HEK293 (cell line): ENCODE measurements at regions not wholly inside any gene's neighbourhood (a gene's known extent, or its start where the extent isn't known, plus 50 kb on each side); places are given as distances from the start of the nearest gene placed in this dataset.

Experiments used
- CTCF ChIA-PET: fragments of 350-600 bp; formaldehyde crosslinking; extraction: SDS; loops from one replicate; lab custom pipeline; 2021; ENCODE audit warnings: antibody characterized with exemption; lab: Yijun Ruan, JAX
- POLR2A ChIA-PET: fragments of 300-600 bp; formaldehyde crosslinking; extraction: SDS; loops from one replicate; lab custom pipeline; 2020; ENCODE audit warnings: antibody characterized with exemption, inconsistent platforms; lab: Yijun Ruan, JAX
- H3K27ac ChIP-seq: fragments of 200-500 bp; sonication (Bioruptor generic); 2 replicates; pipeline ENCODE4 v1.5.1; 2014; ENCODE audit warnings: low read depth, low read length, control low read depth, inconsistent platforms; ENCODE audit errors: extremely low read depth
- H3K36me3 ChIP-seq, 2 experiments: fragments of 200-500 bp in 1 of 2; sonication (Bioruptor generic) in 1 of 2; 1 replicate in 1 of 2; 2 replicates in 1 of 2; pipeline ENCODE4 v1.5.1; 2014 to 2017; ENCODE audit warnings: inconsistent platforms in 2 of 2, low read length in 2 of 2; ENCODE audit not compliant: control insufficient read depth in 2 of 2, insufficient read depth in 1 of 2
- H3K4me1 ChIP-seq: fragments of 200-500 bp; sonication (Bioruptor generic); 2 replicates; pipeline ENCODE4 v1.5.1; 2014; ENCODE audit warnings: mild to moderate bottlenecking, low read length, inconsistent platforms; ENCODE audit not compliant: control insufficient read depth, insufficient read depth
- H3K4me3 ChIP-seq: 2 replicates; pipeline ENCODE4 v1.5.1; 2011; ENCODE audit warnings: low read depth, mild to moderate bottlenecking, control low read depth, low read length, moderate library complexity
- H3K9me3 ChIP-seq: fragments of 200-500 bp; sonication (Bioruptor generic); 2 replicates; pipeline ENCODE4 v1.5.1; 2014; ENCODE audit warnings: low read depth, low read length, inconsistent platforms; ENCODE audit not compliant: control insufficient read depth, insufficient read depth
- FEZF1 ChIP-seq: fragments of 450-650 bp; formaldehyde crosslinking; IDR thresholded peaks from 2 replicates; pipeline ENCODE4 v1.5.1; 2016; ENCODE audit warnings: missing biosample characterization, missing genetic modification characterization
- TCF7L2 ChIP-seq: IDR thresholded peaks from 2 replicates; pipeline ENCODE4 v1.6.1; 2011; ENCODE audit warnings: low read depth, mild to moderate bottlenecking, inconsistent platforms, low read length, moderate library complexity, borderline replicate concordance
- ZFP37 ChIP-seq: fragments of 450-650 bp; formaldehyde crosslinking; IDR thresholded peaks from 2 replicates; pipeline ENCODE4 v1.5.1; 2016; ENCODE audit warnings: missing biosample characterization, missing genetic modification characterization
- ZFP41 ChIP-seq: fragments of 450-650 bp; formaldehyde crosslinking; IDR thresholded peaks from 2 replicates; pipeline ENCODE4 v1.5.1; 2016; ENCODE audit warnings: missing biosample characterization, missing genetic modification characterization, borderline replicate concordance
- ZNF132 ChIP-seq: fragments of 450-650 bp; formaldehyde crosslinking; IDR thresholded peaks from 2 replicates; pipeline ENCODE4 v1.5.1; 2017; ENCODE audit warnings: missing biosample characterization, missing genetic modification characterization, borderline replicate concordance
- ZNF416 ChIP-seq: fragments of 450-650 bp; formaldehyde crosslinking; IDR thresholded peaks from 2 replicates; pipeline ENCODE4 v1.5.1; 2016; ENCODE audit warnings: missing biosample characterization, missing genetic modification characterization
- ZNF423 ChIP-seq: fragments of 450-650 bp; formaldehyde crosslinking; IDR thresholded peaks from 2 replicates; pipeline ENCODE4 v1.5.1; 2016; ENCODE audit warnings: missing biosample characterization, missing genetic modification characterization
- ZNF548 ChIP-seq: fragments of 450-650 bp; formaldehyde crosslinking; IDR thresholded peaks from 2 replicates; pipeline ENCODE4 v1.5.1; 2016; ENCODE audit warnings: missing biosample characterization, missing genetic modification characterization
- ZNF561 ChIP-seq: fragments of 450-650 bp; IDR thresholded peaks from 2 replicates; pipeline ENCODE4 v1.5.1; 2018; ENCODE audit warnings: missing biosample characterization, missing genetic modification characterization, borderline replicate concordance
- ZNF626 ChIP-seq: fragments of 450-650 bp; sonication (Bioruptor Pico); formaldehyde crosslinking; IDR thresholded peaks from 2 replicates; pipeline ENCODE4 v1.5.1; 2018; ENCODE audit warnings: missing biosample characterization, missing genetic modification characterization, inconsistent platforms
- ZNF670 ChIP-seq: fragments of 450-650 bp; formaldehyde crosslinking; IDR thresholded peaks from 2 replicates; pipeline ENCODE4 v1.5.1; 2016; ENCODE audit warnings: missing biosample characterization, missing genetic modification characterization, low read depth
- ZNF768 ChIP-seq: fragments of 450-650 bp; formaldehyde crosslinking; IDR thresholded peaks from 2 replicates; pipeline ENCODE4 v1.5.1; 2018; ENCODE audit warnings: missing biosample characterization, mild to moderate bottlenecking, missing genetic modification characterization
- TF ChIP-seq, protein P1 (sequence below): fragments of 450-650 bp; formaldehyde crosslinking; IDR thresholded peaks from 2 replicates; pipeline ENCODE4 v1.5.1; 2016; ENCODE audit warnings: missing biosample characterization, missing genetic modification characterization
- TF ChIP-seq, protein P2 (sequence below): fragments of 450-650 bp; formaldehyde crosslinking; IDR thresholded peaks from 2 replicates; pipeline ENCODE4 v1.5.1; 2016; ENCODE audit warnings: missing biosample characterization, missing genetic modification characterization
- TF ChIP-seq, protein P3 (sequence below): fragments of 450-650 bp; formaldehyde crosslinking; IDR thresholded peaks from 2 replicates; pipeline ENCODE4 v1.5.1; 2016; ENCODE audit warnings: missing biosample characterization, missing genetic modification characterization
- TF ChIP-seq, protein P4 (sequence below): fragments of 450-650 bp; formaldehyde crosslinking; optimal IDR thresholded peaks from 2 replicates; pipeline ENCODE3; 2016; ENCODE audit warnings: missing biosample characterization, mild to moderate bottlenecking, missing genetic modification characterization
- TF ChIP-seq, protein P5 (sequence below): fragments of 450-650 bp; formaldehyde crosslinking; IDR thresholded peaks from 2 replicates; pipeline ENCODE4 v1.5.1; 2016; ENCODE audit warnings: missing biosample characterization, missing genetic modification characterization
- TF ChIP-seq, protein P6 (sequence below): fragments of 450-650 bp; formaldehyde crosslinking; IDR thresholded peaks from 2 replicates; pipeline ENCODE4 v1.5.1; 2016; ENCODE audit warnings: missing biosample characterization, missing genetic modification characterization

DNA sequence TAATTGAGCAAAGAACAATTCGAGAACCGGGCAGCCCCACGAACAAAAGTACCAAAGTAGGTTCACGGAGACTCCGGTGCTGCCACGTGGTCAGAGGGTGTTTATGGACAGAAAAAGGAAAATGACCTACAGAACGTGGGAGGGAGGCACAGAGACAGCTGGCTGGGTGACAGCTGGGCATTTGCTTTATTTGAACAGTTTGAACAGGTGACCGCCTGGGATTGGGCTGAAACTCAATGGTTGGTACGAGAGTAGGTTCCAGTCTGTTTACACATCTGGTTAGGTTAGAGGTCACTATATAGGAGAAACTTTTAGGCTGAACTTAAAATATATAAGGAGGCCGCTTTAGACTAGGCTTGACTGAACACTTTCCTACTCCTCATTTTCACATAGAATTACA lies 50.6 kb upstream of the CELF2 start:
- TF ChIP-seq ZFP41 (no peak), ZFP37 (tag by site-specific recombination) (no peak), ZNF768 (tag by site-specific recombination) (no peak), ZNF132 (tag by site-specific recombination) (no peak), ZNF561 (tag by site-specific recombination) (no peak), ZNF670 (tag by site-specific recombination) (no peak)
- TF ChIP-seq, protein P1, sequence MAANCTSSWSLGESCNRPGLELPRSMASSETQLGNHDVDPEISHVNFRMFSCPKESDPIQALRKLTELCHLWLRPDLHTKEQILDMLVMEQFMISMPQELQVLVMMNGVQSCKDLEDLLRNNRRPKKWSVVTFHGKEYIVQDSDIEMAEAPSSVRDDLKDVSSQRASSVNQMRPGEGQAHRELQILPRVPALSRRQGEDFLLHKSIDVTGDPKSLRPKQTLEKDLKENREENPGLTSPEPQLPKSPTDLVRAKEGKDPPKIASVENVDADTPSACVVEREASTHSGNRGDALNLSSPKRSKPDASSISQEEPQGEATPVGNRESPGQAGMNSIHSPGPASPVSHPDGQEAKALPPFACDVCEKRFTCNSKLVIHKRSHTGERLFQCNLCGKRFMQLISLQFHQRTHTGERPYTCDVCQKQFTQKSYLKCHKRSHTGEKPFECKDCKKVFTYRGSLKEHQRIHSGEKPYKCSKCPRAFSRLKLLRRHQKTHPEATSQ (tag by site-specific recombination), result no peak
- TF ChIP-seq, protein P2, sequence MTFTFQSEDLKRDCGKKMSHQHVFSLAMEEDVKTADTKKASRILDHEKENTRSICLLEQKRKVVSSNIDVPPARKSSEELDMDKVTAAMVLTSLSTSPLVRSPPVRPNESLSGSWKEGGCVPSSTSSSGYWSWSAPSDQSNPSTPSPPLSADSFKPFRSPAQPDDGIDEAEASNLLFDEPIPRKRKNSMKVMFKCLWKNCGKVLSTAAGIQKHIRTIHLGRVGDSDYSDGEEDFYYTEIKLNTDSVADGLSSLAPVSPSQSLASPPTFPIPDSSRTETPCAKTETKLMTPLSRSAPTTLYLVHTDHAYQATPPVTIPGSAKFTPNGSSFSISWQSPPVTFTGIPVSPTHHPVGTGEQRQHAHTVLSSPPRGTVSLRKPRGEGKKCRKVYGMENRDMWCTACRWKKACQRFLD (tag by site-specific recombination), result no peak
- CTCF ChIA-PET, result no interaction called here
- no peak overlapping the region for H3K27ac ChIP-seq

DNA sequence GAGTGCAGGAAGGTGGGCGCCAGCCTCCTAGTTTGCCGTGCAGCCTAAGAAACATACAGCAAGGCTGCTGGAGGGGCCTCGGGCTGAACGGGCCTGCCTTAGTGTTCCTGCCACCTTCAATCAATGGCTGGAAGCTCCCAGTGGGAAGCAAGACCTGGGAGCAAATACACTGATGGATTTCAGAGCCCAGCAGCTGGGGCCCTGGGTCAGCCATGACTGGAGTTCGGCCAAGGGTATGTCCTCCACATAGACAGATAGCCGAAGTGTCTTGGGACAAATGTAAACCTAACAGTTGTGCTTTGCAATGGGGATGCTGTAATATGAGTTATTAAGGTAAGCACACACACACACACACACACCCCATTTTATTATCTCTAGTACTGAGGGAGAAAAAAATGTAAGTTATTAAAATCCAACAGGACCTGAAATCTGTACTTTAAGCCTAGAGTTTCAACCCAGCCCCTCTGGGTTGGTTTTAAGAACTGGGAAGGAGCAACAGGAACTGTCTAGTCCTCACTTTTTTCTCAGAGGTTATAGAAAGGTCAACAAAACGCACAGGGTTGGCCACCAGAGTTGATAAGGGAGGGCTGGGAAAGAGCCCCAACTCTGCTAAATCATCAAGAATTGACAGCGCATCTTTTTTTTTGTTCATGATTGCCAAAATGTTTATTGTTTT lies 50.0 kb upstream of the CELF2 start:
- CTCF ChIA-PET, result no interaction called here
- Histone ChIP-seq H3K9me3 (no peaks in the 10 kb centered on the region), H3K36me3 (no peaks in the 10 kb centered on the region), H3K27ac (no peak overlapping the region)
- TF ChIP-seq ZNF423 (tag by site-specific recombination) (no peak), ZFP37 (tag by site-specific recombination) (no peak), ZNF626 (no peak), ZNF416 (no peak), ZNF548 (tag by site-specific recombination) (no peak), FEZF1 (tag by site-specific recombination) (no peak), TCF7L2 (no peak)
- TF ChIP-seq, protein P3, sequence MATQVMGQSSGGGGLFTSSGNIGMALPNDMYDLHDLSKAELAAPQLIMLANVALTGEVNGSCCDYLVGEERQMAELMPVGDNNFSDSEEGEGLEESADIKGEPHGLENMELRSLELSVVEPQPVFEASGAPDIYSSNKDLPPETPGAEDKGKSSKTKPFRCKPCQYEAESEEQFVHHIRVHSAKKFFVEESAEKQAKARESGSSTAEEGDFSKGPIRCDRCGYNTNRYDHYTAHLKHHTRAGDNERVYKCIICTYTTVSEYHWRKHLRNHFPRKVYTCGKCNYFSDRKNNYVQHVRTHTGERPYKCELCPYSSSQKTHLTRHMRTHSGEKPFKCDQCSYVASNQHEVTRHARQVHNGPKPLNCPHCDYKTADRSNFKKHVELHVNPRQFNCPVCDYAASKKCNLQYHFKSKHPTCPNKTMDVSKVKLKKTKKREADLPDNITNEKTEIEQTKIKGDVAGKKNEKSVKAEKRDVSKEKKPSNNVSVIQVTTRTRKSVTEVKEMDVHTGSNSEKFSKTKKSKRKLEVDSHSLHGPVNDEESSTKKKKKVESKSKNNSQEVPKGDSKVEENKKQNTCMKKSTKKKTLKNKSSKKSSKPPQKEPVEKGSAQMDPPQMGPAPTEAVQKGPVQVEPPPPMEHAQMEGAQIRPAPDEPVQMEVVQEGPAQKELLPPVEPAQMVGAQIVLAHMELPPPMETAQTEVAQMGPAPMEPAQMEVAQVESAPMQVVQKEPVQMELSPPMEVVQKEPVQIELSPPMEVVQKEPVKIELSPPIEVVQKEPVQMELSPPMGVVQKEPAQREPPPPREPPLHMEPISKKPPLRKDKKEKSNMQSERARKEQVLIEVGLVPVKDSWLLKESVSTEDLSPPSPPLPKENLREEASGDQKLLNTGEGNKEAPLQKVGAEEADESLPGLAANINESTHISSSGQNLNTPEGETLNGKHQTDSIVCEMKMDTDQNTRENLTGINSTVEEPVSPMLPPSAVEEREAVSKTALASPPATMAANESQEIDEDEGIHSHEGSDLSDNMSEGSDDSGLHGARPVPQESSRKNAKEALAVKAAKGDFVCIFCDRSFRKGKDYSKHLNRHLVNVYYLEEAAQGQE (tag by site-specific recombination), result no peak
- TF ChIP-seq, protein P4, sequence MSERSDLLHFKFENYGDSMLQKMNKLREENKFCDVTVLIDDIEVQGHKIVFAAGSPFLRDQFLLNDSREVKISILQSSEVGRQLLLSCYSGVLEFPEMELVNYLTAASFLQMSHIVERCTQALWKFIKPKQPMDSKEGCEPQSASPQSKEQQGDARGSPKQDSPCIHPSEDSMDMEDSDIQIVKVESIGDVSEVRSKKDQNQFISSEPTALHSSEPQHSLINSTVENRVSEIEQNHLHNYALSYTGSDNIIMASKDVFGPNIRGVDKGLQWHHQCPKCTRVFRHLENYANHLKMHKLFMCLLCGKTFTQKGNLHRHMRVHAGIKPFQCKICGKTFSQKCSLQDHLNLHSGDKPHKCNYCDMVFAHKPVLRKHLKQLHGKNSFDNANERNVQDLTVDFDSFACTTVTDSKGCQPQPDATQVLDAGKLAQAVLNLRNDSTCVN, result no peak
- TF ChIP-seq, protein P5, sequence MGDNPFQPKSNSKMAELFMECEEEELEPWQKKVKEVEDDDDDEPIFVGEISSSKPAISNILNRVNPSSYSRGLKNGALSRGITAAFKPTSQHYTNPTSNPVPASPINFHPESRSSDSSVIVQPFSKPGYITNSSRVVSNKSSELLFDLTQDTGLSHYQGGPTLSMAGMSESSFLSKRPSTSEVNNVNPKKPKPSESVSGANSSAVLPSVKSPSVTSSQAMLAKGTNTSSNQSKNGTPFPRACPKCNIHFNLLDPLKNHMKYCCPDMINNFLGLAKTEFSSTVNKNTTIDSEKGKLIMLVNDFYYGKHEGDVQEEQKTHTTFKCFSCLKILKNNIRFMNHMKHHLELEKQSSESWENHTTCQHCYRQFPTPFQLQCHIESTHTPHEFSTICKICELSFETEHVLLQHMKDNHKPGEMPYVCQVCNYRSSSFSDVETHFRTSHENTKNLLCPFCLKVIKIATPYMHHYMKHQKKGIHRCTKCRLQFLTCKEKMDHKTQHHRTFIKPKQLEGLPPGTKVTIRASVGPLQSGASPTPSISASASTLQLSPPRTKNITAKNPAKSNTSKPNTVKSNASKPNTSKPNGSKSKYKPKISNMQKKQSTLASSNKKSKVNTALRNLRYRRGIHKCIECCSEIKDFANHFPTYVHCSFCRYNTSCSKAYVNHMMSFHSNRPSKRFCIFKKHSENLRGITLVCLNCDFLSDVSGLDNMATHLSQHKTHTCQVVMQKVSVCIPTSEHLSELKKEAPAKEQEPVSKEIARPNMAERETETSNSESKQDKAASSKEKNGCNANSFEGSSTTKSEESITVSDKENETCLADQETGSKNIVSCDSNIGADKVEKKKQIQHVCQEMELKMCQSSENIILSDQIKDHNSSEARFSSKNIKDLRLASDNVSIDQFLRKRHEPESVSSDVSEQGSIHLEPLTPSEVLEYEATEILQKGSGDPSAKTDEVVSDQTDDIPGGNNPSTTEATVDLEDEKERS (tag by site-specific recombination), result no peak
- TF ChIP-seq, protein P6, sequence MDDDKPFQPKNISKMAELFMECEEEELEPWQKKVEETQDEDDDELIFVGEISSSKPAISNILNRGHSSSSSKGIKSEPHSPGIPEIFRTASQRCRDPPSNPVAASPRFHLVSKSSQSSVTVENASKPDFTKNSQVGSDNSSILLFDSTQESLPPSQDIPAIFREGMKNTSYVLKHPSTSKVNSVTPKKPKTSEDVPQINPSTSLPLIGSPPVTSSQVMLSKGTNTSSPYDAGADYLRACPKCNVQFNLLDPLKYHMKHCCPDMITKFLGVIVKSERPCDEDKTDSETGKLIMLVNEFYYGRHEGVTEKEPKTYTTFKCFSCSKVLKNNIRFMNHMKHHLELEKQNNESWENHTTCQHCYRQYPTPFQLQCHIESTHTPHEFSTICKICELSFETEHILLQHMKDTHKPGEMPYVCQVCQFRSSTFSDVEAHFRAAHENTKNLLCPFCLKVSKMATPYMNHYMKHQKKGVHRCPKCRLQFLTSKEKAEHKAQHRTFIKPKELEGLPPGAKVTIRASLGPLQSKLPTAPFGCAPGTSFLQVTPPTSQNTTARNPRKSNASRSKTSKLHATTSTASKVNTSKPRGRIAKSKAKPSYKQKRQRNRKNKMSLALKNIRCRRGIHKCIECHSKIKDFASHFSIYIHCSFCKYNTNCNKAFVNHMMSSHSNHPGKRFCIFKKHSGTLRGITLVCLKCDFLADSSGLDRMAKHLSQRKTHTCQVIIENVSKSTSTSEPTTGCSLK (tag by site-specific recombination), result no peak
- TF ChIP-seq, all 188 proteins: peak for 0
- no peaks in the 10 kb centered on the region for H3K4me1 ChIP-seq
- POLR2A ChIA-PET, result no interaction called here
- H3K4me3 ChIP-seq, result no peak overlapping the region

More for the DNA sequence above, 50.6 kb upstream of the CELF2 start:
- no peaks in the 10 kb centered on the region for H3K36me3 ChIP-seq
- no peaks in the 10 kb centered on the region for H3K4me1 ChIP-seq
- H3K9me3 ChIP-seq, result no peaks in the 10 kb centered on the region
- no peak overlapping the region for H3K4me3 ChIP-seq
- POLR2A ChIA-PET, result no interaction called here
